ENCODE measurements at regions not wholly inside any gene's neighbourhood (a gene's known extent, or its start where the extent isn't known, plus 50 kb on each side); places are given as distances from the start of the nearest gene placed in this dataset.
A peak's percentile ranks its signal among the peaks of the same experiment; 100 is the strongest.

GRCh38 chr13:44111701-44112100 lies 232.0 kb downstream of the LACC1 start:
- no peak for TF ChIP-seq CTCF (conservative IDR thresholded peaks at IDR 0.05; ENCODE audit: low read length)
- Histone ChIP-seq H4K20me1 (ENCODE audit: insufficient read depth, low read length, poor library complexity, severe bottlenecking) (no peaks in the 10 kb centered on the region), H3F3A (ENCODE audit: low read depth) (peaks cover 8% of the 10 kb centered on the region; the same call in 1 of the 2 replicates), H3K4me3 (ENCODE audit: low read length, poor library complexity, severe bottlenecking) (no peak overlapping the region), H3K4me2 (ENCODE audit: low read depth, low read length, poor library complexity, severe bottlenecking) (no peak overlapping the region), H3K4me1 (ENCODE audit: insufficient read depth, low read length, poor library complexity, severe bottlenecking) (peaks cover 26% of the 10 kb centered on the region), H3K36me3 (ENCODE audit: insufficient read depth, low read length) (no peaks in the 10 kb centered on the region), H3K9me2 (replicated peaks; ENCODE audit: low read depth, low read length) (no peaks in the 10 kb centered on the region), H2AFZ (ENCODE audit: low read length) (peak overlapping the region; percentile 79; the same call in 1 of the 2 replicates), H3K9ac (ENCODE audit: low read depth, low read length, poor library complexity, severe bottlenecking) (no peak overlapping the region), H3K79me2 (ENCODE audit: insufficient read depth, low read length) (no peaks in the 10 kb centered on the region), H3K27me3 (ENCODE audit: insufficient read depth, low read length, poor library complexity, severe bottlenecking) (no peaks in the 10 kb centered on the region), H3K9me3 (ENCODE audit: insufficient read depth, low read depth, low read length) (no peaks in the 10 kb centered on the region)

- Histone ChIP-seq H3K4me2 (ENCODE audit: low read depth, low read length, poor library complexity, severe bottlenecking) (no peak overlapping the region), H3K9me2 (replicated peaks; ENCODE audit: low read depth, low read length) (no peaks in the 10 kb centered on the region), H3K4me3 (ENCODE audit: low read length, poor library complexity, severe bottlenecking) (no peak overlapping the region), H3K36me3 (ENCODE audit: insufficient read depth, low read length) (no peaks in the 10 kb centered on the region), H3F3A (ENCODE audit: low read depth) (peaks cover 17% of the 10 kb centered on the region), H3K79me2 (ENCODE audit: insufficient read depth, low read length) (no peaks in the 10 kb centered on the region), H2AFZ (ENCODE audit: low read length) (peak overlapping the region; percentile 79), H3K9ac (ENCODE audit: low read depth, low read length, poor library complexity, severe bottlenecking) (no peak overlapping the region), H4K20me1 (ENCODE audit: insufficient read depth, low read length, poor library complexity, severe bottlenecking) (no peaks in the 10 kb centered on the region), H3K4me1 (ENCODE audit: insufficient read depth, low read length, poor library complexity, severe bottlenecking) (peaks cover 32% of the 10 kb centered on the region), H3K27me3 (ENCODE audit: insufficient read depth, low read length, poor library complexity, severe bottlenecking) (no peaks in the 10 kb centered on the region), H3K9me3 (ENCODE audit: insufficient read depth, low read depth, low read length) (no peaks in the 10 kb centered on the region)
- TF ChIP-seq EZH2phosphoT487 (IDR thresholded peaks at IDR 0.05; ENCODE audit: borderline replicate concordance) = no peak
- TF ChIP-seq CTCF (conservative IDR thresholded peaks at IDR 0.05; ENCODE audit: low read length) = no peak
Measured at GRCh38 chr13:44112700-44113329, 233.1 kb downstream of the LACC1 start.

- no peaks in the 10 kb centered on the region for H3K36me3 ChIP-seq (ENCODE audit: insufficient read depth, low read length)
- peak overlapping the region; percentile 70 for H3K4me3 ChIP-seq (ENCODE audit: low read length, poor library complexity, severe bottlenecking)
- H3F3A ChIP-seq (ENCODE audit: low read depth) = peaks cover 19% of the 10 kb centered on the region
- H4K20me1 ChIP-seq (ENCODE audit: insufficient read depth, low read length, poor library complexity, severe bottlenecking) = no peaks in the 10 kb centered on the region
- no peaks in the 10 kb centered on the region for H3K9me3 ChIP-seq (ENCODE audit: insufficient read depth, low read depth, low read length)
- peak overlapping the region; percentile 75 for H3K9ac ChIP-seq (ENCODE audit: low read depth, low read length, poor library complexity, severe bottlenecking)
- peak overlapping the region; percentile 92 for H3K4me2 ChIP-seq (ENCODE audit: low read depth, low read length, poor library complexity, severe bottlenecking)
- peak overlapping the region; percentile 34 for H2AFZ ChIP-seq (ENCODE audit: low read length)
- no peaks in the 10 kb centered on the region for H3K27me3 ChIP-seq (ENCODE audit: insufficient read depth, low read length, poor library complexity, severe bottlenecking)
- H3K4me1 ChIP-seq (ENCODE audit: insufficient read depth, low read length, poor library complexity, severe bottlenecking) = peaks cover 57% of the 10 kb centered on the region
- TF ChIP-seq EZH2phosphoT487 (IDR thresholded peaks at IDR 0.05; ENCODE audit: borderline replicate concordance) = no peak
- TF ChIP-seq CTCF (conservative IDR thresholded peaks at IDR 0.05; ENCODE audit: low read length) = peak; percentile 25; the same call in 1 of the 2 replicates
- no peaks in the 10 kb centered on the region for H3K79me2 ChIP-seq (ENCODE audit: insufficient read depth, low read length)
- H3K9me2 ChIP-seq (replicated peaks; ENCODE audit: low read depth, low read length) = no peaks in the 10 kb centered on the region
Measured at GRCh38 chr13:44116562-44117332, 237.0 kb downstream of the LACC1 start.
